ENCODE measurements at regions not wholly inside any gene's neighbourhood (a gene's known extent, or its start where the extent isn't known, plus 50 kb on each side); places are given as distances from the start of the nearest gene placed in this dataset.

- no peak for TF ChIP-seq CTCF (IDR thresholded peaks at IDR 0.05)
- no peak for TF ChIP-seq POLR2A (IDR thresholded peaks at IDR 0.05)
Observed at GRCh38 chr1:239800861-239801260, 290.8 kb upstream of the FMN2 start.

Data from right lobe of liver (tissue), 4 donors.